Esophagus muscularis mucosa (tissue), 3 donors: ENCODE measurements at regions not wholly inside any gene's neighbourhood (a gene's known extent, or its start where the extent isn't known, plus 50 kb on each side); places are given as distances from the start of the nearest gene placed in this dataset.

ENCODE experiments used
- POLR2A ChIP-seq: fragments of 450-650 bp; IDR thresholded peaks from one replicate; pipeline ENCODE4 v1.6.1; 2017; ENCODE audit warnings: antibody characterized with exemption, moderate library complexity, mild to moderate bottlenecking, low read depth
- TF ChIP-seq, protein P1 (sequence below), 3 experiments: fragments of 200-600 bp in 2 of 3; fragments of 450-650 bp in 1 of 3; sonication (generic) in 2 of 3; IDR thresholded peaks; one replicate each; pipeline ENCODE4 v1.5.1; 2017 to 2019; ENCODE audit warnings: antibody characterized with exemption in 3 of 3, mild to moderate bottlenecking in 2 of 3, moderate library complexity in 1 of 3

DNA sequence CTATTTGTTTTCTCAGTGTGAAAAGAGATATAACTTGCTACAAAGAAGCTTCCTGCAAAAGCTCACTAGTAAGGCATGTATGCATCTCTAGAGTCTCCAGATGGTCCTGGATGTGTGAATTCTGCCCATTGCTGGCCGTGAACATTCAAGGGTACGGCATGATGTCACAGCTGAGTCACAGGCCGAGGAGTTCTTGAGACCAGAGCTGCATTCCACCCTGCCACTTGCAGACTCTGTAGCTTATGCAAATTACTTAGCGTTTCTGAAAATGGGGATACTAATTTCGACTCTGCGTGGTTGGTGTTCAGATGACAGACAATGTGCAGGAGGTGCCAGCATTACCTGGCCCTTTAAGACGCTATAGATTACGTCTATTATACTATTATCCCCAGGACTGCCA, 470.7 kb downstream of the ZNF536 start:
- TF ChIP-seq POLR2A: no peak
- TF ChIP-seq, protein P1, sequence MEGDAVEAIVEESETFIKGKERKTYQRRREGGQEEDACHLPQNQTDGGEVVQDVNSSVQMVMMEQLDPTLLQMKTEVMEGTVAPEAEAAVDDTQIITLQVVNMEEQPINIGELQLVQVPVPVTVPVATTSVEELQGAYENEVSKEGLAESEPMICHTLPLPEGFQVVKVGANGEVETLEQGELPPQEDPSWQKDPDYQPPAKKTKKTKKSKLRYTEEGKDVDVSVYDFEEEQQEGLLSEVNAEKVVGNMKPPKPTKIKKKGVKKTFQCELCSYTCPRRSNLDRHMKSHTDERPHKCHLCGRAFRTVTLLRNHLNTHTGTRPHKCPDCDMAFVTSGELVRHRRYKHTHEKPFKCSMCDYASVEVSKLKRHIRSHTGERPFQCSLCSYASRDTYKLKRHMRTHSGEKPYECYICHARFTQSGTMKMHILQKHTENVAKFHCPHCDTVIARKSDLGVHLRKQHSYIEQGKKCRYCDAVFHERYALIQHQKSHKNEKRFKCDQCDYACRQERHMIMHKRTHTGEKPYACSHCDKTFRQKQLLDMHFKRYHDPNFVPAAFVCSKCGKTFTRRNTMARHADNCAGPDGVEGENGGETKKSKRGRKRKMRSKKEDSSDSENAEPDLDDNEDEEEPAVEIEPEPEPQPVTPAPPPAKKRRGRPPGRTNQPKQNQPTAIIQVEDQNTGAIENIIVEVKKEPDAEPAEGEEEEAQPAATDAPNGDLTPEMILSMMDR (IDR thresholded peaks at IDR 0.05): no peak
